ENCODE measurements at regions not wholly inside any gene's neighbourhood (a gene's known extent, or its start where the extent isn't known, plus 50 kb on each side); places are given as distances from the start of the nearest gene placed in this dataset.

- Histone ChIP-seq H3K4ac (ENCODE audit: low read depth in 1 of 2, low read length in 2 of 2) (no peak overlapping the region), H3K4me1 (ENCODE audit: control insufficient read depth, insufficient read depth, low read depth, low read length) (no peaks in the 10 kb centered on the region), H4K8ac (ENCODE audit: low read length) (no peak overlapping the region), H3K9ac (ENCODE audit: low read length) (no peak overlapping the region), H2BK120ac (ENCODE audit: low read depth, low read length) (no peak overlapping the region), H3K23ac (ENCODE audit: low read length in 2 of 2) (no peak overlapping the region), H2BK15ac (ENCODE audit: low read depth, poor library complexity, severe bottlenecking) (no peak overlapping the region), H3K27me3 (ENCODE audit: control insufficient read depth in 1 of 2, insufficient read depth in 1 of 2, low read length in 2 of 2) (no peaks in the 10 kb centered on the region), H3K27ac (ENCODE audit: low read length, poor library complexity, severe bottlenecking) (no peak overlapping the region), H3K36me3 (ENCODE audit: control insufficient read depth in 1 of 2, insufficient read depth in 2 of 2, low read depth in 1 of 2, low read length in 2 of 2) (no peaks in the 10 kb centered on the region), H3K14ac (ENCODE audit: low read length in 2 of 2) (no peak overlapping the region), H2AK5ac (ENCODE audit: low read length, severe bottlenecking) (no peak overlapping the region), H2BK5ac (ENCODE audit: low read depth, low read length, poor library complexity, severe bottlenecking) (no peak overlapping the region), H3K79me1 (replicated peaks; ENCODE audit: low read length, poor library complexity, severe bottlenecking) (no peaks in the 10 kb centered on the region), H4K91ac (ENCODE audit: low read length) (no peak overlapping the region), H3K9me3 (ENCODE audit: control insufficient read depth, low read length) (peaks cover 3% of the 10 kb centered on the region), H3K4me2 (ENCODE audit: low read length, poor library complexity, severe bottlenecking) (no peak overlapping the region), H2AFZ (ENCODE audit: low read depth, low read length) (no peak overlapping the region), H3K4me3 (ENCODE audit: insufficient read depth in 1 of 2, low read depth in 1 of 2, low read length in 2 of 2) (no peak overlapping the region), H3K18ac (ENCODE audit: low read depth in 1 of 2, low read length in 2 of 2) (no peak overlapping the region), H2BK12ac (ENCODE audit: low read length in 2 of 2) (no peak overlapping the region)
- DNase-seq = peak; percentile 15
Observed at GRCh38 chr12:88665071-88665470, 84.8 kb upstream of the KITLG start.

GRCh38 chr12:88662961-88663360, 82.7 kb upstream of the KITLG start:
- DNase-seq = no peak
- H3K4me3 ChIP-seq (ENCODE audit: insufficient read depth in 1 of 2, low read depth in 1 of 2, low read length in 2 of 2) = no peak overlapping the region
- H2BK120ac ChIP-seq (ENCODE audit: low read depth, low read length) = no peak overlapping the region
- H3K4me2 ChIP-seq (ENCODE audit: low read length, poor library complexity, severe bottlenecking) = no peak overlapping the region
- no peaks in the 10 kb centered on the region for H3K79me1 ChIP-seq (replicated peaks; ENCODE audit: low read length, poor library complexity, severe bottlenecking)
- no peak overlapping the region for H3K14ac ChIP-seq (ENCODE audit: low read length in 2 of 2)
- no peak overlapping the region for H3K4ac ChIP-seq (ENCODE audit: low read depth in 1 of 2, low read length in 2 of 2)
- no peaks in the 10 kb centered on the region for H3K27me3 ChIP-seq (ENCODE audit: control insufficient read depth in 1 of 2, insufficient read depth in 1 of 2, low read length in 2 of 2)
- H4K91ac ChIP-seq (ENCODE audit: low read length) = no peak overlapping the region
- no peak overlapping the region for H3K27ac ChIP-seq (ENCODE audit: low read length, poor library complexity, severe bottlenecking)
- no peak overlapping the region for H2BK15ac ChIP-seq (ENCODE audit: low read depth, poor library complexity, severe bottlenecking)
- no peak overlapping the region for H3K9ac ChIP-seq (ENCODE audit: low read length)
- no peak overlapping the region for H2BK5ac ChIP-seq (ENCODE audit: low read depth, low read length, poor library complexity, severe bottlenecking)
- H4K8ac ChIP-seq (ENCODE audit: low read length) = no peak overlapping the region
- no peaks in the 10 kb centered on the region for H3K4me1 ChIP-seq (ENCODE audit: control insufficient read depth, insufficient read depth, low read depth, low read length)
- H2AFZ ChIP-seq (ENCODE audit: low read depth, low read length) = no peak overlapping the region
- no peak overlapping the region for H2AK5ac ChIP-seq (ENCODE audit: low read length, severe bottlenecking)
- H3K18ac ChIP-seq (ENCODE audit: low read depth in 1 of 2, low read length in 2 of 2) = no peak overlapping the region
- WGBS = no CpG with 5 or more reads among the region's 1 CpG
- H3K9me3 ChIP-seq (ENCODE audit: control insufficient read depth, low read length) = no peaks in the 10 kb centered on the region
- H2BK12ac ChIP-seq (ENCODE audit: low read length in 2 of 2) = no peak overlapping the region
- no peak overlapping the region for H3K23ac ChIP-seq (ENCODE audit: low read length in 2 of 2)
- no peaks in the 10 kb centered on the region for H3K36me3 ChIP-seq (ENCODE audit: control insufficient read depth in 1 of 2, insufficient read depth in 2 of 2, low read depth in 1 of 2, low read length in 2 of 2)

GRCh38 chr12:88662093-88662492, 81.8 kb upstream of the KITLG start:
- no peaks in the 10 kb centered on the region for H3K79me1 ChIP-seq (replicated peaks; ENCODE audit: low read length, poor library complexity, severe bottlenecking)
- DNase-seq = no peak
- no peak overlapping the region for H3K9ac ChIP-seq (ENCODE audit: low read length)
- H3K18ac ChIP-seq (ENCODE audit: low read depth in 1 of 2, low read length in 2 of 2) = no peak overlapping the region
- H2BK5ac ChIP-seq (ENCODE audit: low read depth, low read length, poor library complexity, severe bottlenecking) = no peak overlapping the region
- no peaks in the 10 kb centered on the region for H3K36me3 ChIP-seq (ENCODE audit: control insufficient read depth in 1 of 2, insufficient read depth in 2 of 2, low read depth in 1 of 2, low read length in 2 of 2)
- peak overlapping the region; percentile 21 for H4K91ac ChIP-seq (ENCODE audit: low read length)
- H3K27ac ChIP-seq (ENCODE audit: low read length, poor library complexity, severe bottlenecking) = no peak overlapping the region
- H2BK12ac ChIP-seq (ENCODE audit: low read length in 2 of 2) = no peak overlapping the region
- H3K9me3 ChIP-seq (ENCODE audit: control insufficient read depth, low read length) = no peaks in the 10 kb centered on the region
- no peak overlapping the region for H3K4me3 ChIP-seq (ENCODE audit: insufficient read depth in 1 of 2, low read depth in 1 of 2, low read length in 2 of 2)
- H2BK15ac ChIP-seq (ENCODE audit: low read depth, poor library complexity, severe bottlenecking) = peak overlapping the region; percentile 50
- no peaks in the 10 kb centered on the region for H3K27me3 ChIP-seq (ENCODE audit: control insufficient read depth in 1 of 2, insufficient read depth in 1 of 2, low read length in 2 of 2)
- no peak overlapping the region for H4K8ac ChIP-seq (ENCODE audit: low read length)
- H2AFZ ChIP-seq (ENCODE audit: low read depth, low read length) = no peak overlapping the region
- no peak overlapping the region for H3K4me2 ChIP-seq (ENCODE audit: low read length, poor library complexity, severe bottlenecking)
- no peak overlapping the region for H3K23ac ChIP-seq (ENCODE audit: low read length in 2 of 2)
- no peaks in the 10 kb centered on the region for H3K4me1 ChIP-seq (ENCODE audit: control insufficient read depth, insufficient read depth, low read depth, low read length)
- no peak overlapping the region for H3K4ac ChIP-seq (ENCODE audit: low read depth in 1 of 2, low read length in 2 of 2)
- H2AK5ac ChIP-seq (ENCODE audit: low read length, severe bottlenecking) = no peak overlapping the region
- H2BK120ac ChIP-seq (ENCODE audit: low read depth, low read length) = no peak overlapping the region
- H3K14ac ChIP-seq (ENCODE audit: low read length in 2 of 2) = no peak overlapping the region
- 100% methylated on average over 1 of the region's 1 CpG for WGBS

- Histone ChIP-seq H2BK15ac (ENCODE audit: low read depth, poor library complexity, severe bottlenecking) (no peak overlapping the region), H2BK5ac (ENCODE audit: low read depth, low read length, poor library complexity, severe bottlenecking) (no peak overlapping the region), H3K4me3 (ENCODE audit: insufficient read depth in 1 of 2, low read depth in 1 of 2, low read length in 2 of 2) (no peak overlapping the region), H3K9me3 (ENCODE audit: control insufficient read depth, low read length) (no peaks in the 10 kb centered on the region), H2BK120ac (ENCODE audit: low read depth, low read length) (no peak overlapping the region), H3K79me1 (replicated peaks; ENCODE audit: low read length, poor library complexity, severe bottlenecking) (no peaks in the 10 kb centered on the region), H3K27me3 (ENCODE audit: control insufficient read depth in 1 of 2, insufficient read depth in 1 of 2, low read length in 2 of 2) (no peaks in the 10 kb centered on the region), H3K23ac (ENCODE audit: low read length in 2 of 2) (no peak overlapping the region), H3K4me2 (ENCODE audit: low read length, poor library complexity, severe bottlenecking) (no peak overlapping the region), H4K8ac (ENCODE audit: low read length) (no peak overlapping the region), H3K36me3 (ENCODE audit: control insufficient read depth in 1 of 2, insufficient read depth in 2 of 2, low read depth in 1 of 2, low read length in 2 of 2) (no peaks in the 10 kb centered on the region), H2AK5ac (ENCODE audit: low read length, severe bottlenecking) (no peak overlapping the region), H3K18ac (ENCODE audit: low read depth in 1 of 2, low read length in 2 of 2) (no peak overlapping the region), H2AFZ (ENCODE audit: low read depth, low read length) (no peak overlapping the region), H3K4me1 (ENCODE audit: control insufficient read depth, insufficient read depth, low read depth, low read length) (no peaks in the 10 kb centered on the region), H4K91ac (ENCODE audit: low read length) (no peak overlapping the region), H3K9ac (ENCODE audit: low read length) (no peak overlapping the region), H2BK12ac (ENCODE audit: low read length in 2 of 2) (no peak overlapping the region), H3K4ac (ENCODE audit: low read depth in 1 of 2, low read length in 2 of 2) (no peak overlapping the region), H3K27ac (ENCODE audit: low read length, poor library complexity, severe bottlenecking) (no peak overlapping the region), H3K14ac (ENCODE audit: low read length in 2 of 2) (no peak overlapping the region)
- DNase-seq = no peak
Observed at GRCh38 chr12:88658009-88658408, 77.7 kb upstream of the KITLG start.
